Kidney glomerular epithelial cell (primary cell): ENCODE measurements at regions not wholly inside any gene's neighbourhood (a gene's known extent, or its start where the extent isn't known, plus 50 kb on each side); places are given as distances from the start of the nearest gene placed in this dataset.

Experiments
- DNase-seq: peaks from one replicate; lab custom pipeline; 2025; lab: John Stamatoyannopoulos, UW

DNA sequence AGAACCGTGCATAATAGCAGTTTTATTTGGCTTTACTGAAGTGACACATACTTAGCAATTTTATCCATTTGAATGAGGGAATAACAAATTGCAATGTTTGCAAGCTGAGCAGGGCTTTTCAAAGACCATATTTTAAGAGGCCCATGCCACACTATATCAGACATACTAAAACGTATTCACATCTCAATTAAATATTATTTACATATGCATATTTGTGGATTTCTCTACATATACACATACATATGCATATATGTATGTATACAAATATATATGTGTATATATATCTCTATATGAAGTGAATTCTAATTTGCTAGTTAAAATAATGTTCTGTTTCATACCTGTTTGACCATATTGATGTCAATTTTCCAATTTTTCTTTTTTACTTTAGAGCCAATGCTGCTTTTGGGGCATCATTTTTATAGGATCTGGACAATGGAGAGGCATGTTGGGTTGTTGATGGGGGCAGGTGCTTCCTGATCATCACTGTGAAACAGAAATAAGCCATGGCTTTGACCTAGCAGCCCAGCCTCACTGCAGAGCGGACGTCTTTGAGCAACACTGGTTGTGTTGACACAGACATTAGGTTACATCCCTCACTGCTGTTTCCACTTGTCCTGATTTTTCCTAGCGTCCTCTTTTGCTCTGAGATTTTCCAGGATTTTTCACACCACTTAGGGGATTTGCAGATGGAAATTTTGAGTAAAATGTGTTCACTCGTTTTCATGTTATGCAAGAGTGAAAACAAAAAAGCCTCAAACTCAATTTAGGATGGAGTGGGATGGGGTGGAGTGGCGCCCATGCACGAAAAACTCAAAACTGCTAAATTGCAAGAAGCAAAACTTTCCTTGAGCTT, 56.9 kb downstream of the RDH14 start:
- no peak for DNase-seq

GRCh38 chr2:18502142-18502541, 58.3 kb downstream of the RDH14 start:
- no peak for DNase-seq

DNA sequence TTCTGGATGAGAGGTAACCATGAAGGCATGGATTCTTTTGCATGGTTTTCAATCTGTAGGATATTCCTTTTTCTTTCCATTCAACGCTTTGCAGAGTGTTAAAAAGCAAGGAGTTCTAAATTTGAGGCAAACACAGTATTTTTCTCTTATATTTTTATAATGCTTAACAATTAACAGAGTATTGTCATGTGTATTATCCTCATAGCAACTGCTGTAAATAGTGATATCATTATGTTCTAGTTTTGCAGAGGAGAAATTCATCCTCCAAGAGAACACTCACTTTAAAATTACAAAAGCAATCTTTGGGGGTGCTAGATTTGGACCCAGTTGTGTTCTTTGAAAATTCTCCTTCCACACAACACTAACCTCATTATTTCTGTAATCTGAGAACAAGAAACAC, 58.7 kb downstream of the RDH14 start:
- DNase-seq, result no peak

DNA sequence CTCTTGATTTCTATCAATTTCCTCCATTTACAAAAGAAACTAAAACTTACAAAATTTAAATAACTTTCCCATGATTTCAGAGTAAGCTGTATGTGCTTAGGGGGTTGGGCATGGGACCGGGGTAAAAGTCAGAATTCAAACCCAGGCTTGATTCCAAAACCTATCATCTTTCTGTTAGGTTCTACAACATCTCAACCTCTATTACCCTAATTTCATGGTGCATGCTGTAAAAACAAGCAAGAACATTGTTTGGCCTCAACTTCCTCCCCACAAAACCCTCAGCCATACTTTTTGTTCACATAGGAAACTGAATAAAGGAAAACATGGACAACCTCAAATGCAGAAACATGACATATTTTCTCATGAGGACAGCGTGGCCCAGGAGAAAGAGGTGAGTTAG, 59.3 kb downstream of the RDH14 start:
- DNase-seq, result no peak

DNA sequence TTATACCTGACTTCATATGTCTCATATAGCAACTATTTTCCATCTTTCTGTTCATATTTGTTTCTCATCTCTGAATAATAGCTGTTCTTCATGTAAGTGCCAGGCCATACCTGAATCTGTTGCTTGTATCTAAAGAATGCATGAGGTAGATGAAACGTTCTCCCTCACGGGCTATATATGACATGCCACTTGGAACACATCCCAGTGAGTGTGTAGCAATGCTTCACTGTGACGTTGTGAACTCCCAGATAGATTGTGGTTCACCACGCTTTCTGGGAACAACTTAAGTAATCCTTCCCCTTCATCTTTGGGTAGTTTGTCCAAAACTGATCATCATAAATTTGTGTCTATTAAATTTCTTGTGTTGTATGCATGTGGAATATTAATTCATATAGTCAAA, 60.1 kb downstream of the RDH14 start:
- no peak for DNase-seq

GRCh38 chr2:18498531-18498930, 61.9 kb downstream of the RDH14 start:
- no peak for DNase-seq

- no peak for DNase-seq
Measured at GRCh38 chr2:18496516-18496915, 63.9 kb downstream of the RDH14 start.

DNA sequence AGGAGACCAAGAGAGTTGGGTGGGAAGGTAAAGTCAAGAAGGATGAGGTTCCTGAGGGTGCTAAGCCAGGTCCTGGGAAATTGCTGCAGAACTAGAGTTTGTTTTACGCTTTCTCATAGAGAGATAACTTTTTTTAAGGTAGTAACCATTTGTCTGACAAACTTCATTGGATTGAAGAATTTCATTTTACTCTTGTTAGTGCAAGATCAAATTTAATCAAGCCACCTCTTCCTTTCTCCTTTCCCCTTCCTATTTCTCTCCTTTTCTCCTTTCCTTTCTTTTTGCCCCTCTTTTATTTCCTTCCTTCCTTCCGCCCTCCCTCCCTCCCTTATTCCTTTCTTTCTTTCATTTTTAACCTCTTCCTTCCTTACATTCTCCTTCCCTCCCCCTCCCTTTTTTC, 65.4 kb downstream of the RDH14 start:
- no peak for DNase-seq

GRCh38 chr2:18492721-18493120, 67.7 kb downstream of the RDH14 start:
- no peak for DNase-seq

DNA sequence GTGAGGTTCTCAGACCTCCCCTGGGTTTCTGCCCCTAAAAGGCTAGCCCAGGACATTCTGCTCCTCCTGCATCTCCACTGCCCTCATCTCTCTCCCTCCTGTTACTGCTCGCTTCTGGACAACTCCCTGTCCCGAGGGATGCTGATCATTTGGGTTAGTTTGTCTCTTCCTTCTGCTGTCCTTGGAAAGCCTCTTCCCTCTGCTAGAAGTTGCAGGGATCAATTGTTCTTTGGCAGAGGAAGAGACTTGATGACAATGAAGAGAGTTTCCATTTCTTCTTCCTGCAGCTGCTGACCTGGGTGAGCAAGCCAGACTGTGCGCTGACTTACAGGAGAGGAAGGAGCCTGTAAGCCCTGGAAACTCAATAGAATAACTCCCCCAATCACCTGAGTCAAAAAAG, 68.9 kb downstream of the RDH14 start:
- DNase-seq, result no peak

- no peak for DNase-seq
Measured at GRCh38 chr2:18490901-18491300, 69.6 kb downstream of the RDH14 start.

GRCh38 chr2:18487106-18487913, 73.1 kb downstream of the RDH14 start:
- DNase-seq, result no peak

DNA sequence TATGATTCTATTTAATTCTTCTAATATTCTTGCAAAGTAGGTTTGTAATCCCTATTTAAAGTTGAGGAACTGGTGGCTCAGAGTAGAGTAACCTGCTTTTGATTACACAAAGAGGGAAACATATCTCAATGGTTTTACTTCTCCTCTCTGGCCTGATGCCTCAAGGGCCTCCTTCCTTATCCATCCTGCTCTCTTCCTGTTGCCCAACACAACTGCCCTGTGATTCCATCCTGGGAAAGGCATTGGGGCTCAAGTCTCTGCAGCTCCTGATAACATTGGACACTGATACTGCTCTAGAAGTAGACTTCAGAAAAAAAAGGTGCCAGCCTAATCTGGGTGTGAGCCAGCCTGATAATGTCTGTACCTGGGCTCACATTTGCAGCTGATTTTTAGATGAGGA, 75.8 kb downstream of the RDH14 start:
- DNase-seq, result no peak

DNA sequence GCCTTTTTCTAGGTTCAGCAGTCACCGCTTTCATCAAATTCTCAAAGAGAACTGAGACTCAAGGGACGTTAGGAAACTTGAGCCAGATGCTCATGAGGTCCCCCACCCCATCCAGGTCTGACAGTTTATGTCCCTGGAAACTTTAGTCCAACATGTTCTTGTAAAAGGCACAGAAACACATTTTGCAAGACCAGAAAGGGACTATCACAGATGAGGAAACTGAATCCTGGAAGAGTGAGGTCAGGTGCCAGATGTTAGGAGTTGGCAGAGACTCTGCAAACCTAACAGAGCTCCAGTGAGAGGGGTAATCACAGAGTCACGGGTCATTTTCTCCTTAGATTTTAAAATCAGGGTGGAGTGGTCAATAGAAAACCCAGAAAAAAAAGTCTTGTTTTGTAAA, 76.6 kb downstream of the RDH14 start:
- DNase-seq, result no peak

GRCh38 chr2:18482666-18483065, 77.8 kb downstream of the RDH14 start:
- peak; percentile 3 for DNase-seq

- no peak for DNase-seq
Measured at GRCh38 chr2:18479947-18480369, 80.5 kb downstream of the RDH14 start.

- no peak for DNase-seq
Measured at GRCh38 chr2:18477293-18477692, 83.2 kb downstream of the RDH14 start.

GRCh38 chr2:18476484-18476883, 84.0 kb downstream of the RDH14 start:
- no peak for DNase-seq

- no peak for DNase-seq
Measured at GRCh38 chr2:18475884-18476283, 84.6 kb downstream of the RDH14 start.

DNA sequence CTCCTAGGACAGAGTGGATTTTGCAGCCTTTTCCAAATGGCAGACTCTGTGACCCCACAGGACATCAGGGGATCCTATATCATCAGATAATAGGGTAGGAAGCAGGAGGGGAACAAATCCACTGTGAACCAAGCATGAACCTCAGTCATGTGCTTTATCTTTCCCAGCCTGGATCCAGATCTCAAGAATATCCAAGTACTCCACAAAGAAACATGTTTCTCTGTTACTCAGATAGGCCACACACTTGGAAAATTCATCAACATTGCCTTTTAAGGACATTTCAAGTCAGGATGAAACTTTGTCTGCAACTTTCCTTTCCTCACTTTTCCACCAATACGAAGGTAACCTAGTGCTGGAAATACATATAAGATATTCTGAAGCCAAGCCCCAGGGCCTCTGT, 85.8 kb downstream of the RDH14 start:
- no peak for DNase-seq

GRCh38 chr2:18473241-18474181, 86.9 kb downstream of the RDH14 start:
- DNase-seq, result peak; percentile 85

- no peak for DNase-seq
Measured at GRCh38 chr2:18467749-18468360, 92.6 kb downstream of the RDH14 start.
